ENCODE measurements at regions not wholly inside any gene's neighbourhood (a gene's known extent, or its start where the extent isn't known, plus 50 kb on each side); places are given as distances from the start of the nearest gene placed in this dataset.

DNA sequence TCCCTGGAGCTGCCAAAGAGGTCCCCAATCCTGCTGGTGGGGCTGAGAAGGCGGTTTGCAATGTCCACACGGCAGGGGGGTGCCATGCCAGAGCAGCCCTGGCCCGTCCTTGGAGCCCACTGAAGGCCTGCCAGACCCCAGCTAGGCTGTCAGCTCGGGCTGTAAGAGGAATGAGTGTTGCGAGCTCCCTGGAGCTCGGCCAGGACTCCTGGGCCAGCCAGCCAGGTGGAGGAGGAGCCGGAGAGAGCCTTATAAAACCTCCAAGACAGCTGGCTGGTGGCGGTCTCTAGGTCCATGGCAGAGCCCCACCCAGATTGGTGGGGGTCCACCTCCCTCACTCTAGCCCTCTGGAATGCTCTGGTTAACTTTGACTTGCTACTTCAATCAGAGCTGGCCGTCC, 55.1 kb upstream of the CALN1 start:
- H3K27ac Mint-ChIP-seq (ENCODE audit: unreplicated experiment): no peak overlapping the region
- no peaks in the 10 kb centered on the region for H3K4me1 Mint-ChIP-seq (ENCODE audit: low read depth)
- H3K36me3 Mint-ChIP-seq (ENCODE audit: low read depth): no peaks in the 10 kb centered on the region
- peaks cover 23% of the 10 kb centered on the region for H3K27me3 Mint-ChIP-seq (ENCODE audit: low read depth)
- peaks cover 14% of the 10 kb centered on the region for H3K9me3 Mint-ChIP-seq (ENCODE audit: low read depth)
- no peak for DNase-seq (ENCODE audit: low spot score)
- no peak overlapping the region for H3K4me3 Mint-ChIP-seq (ENCODE audit: unreplicated experiment)
- TF ChIP-seq, protein P1, sequence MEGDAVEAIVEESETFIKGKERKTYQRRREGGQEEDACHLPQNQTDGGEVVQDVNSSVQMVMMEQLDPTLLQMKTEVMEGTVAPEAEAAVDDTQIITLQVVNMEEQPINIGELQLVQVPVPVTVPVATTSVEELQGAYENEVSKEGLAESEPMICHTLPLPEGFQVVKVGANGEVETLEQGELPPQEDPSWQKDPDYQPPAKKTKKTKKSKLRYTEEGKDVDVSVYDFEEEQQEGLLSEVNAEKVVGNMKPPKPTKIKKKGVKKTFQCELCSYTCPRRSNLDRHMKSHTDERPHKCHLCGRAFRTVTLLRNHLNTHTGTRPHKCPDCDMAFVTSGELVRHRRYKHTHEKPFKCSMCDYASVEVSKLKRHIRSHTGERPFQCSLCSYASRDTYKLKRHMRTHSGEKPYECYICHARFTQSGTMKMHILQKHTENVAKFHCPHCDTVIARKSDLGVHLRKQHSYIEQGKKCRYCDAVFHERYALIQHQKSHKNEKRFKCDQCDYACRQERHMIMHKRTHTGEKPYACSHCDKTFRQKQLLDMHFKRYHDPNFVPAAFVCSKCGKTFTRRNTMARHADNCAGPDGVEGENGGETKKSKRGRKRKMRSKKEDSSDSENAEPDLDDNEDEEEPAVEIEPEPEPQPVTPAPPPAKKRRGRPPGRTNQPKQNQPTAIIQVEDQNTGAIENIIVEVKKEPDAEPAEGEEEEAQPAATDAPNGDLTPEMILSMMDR (IDR thresholded peaks at IDR 0.05): no peak

DNA sequence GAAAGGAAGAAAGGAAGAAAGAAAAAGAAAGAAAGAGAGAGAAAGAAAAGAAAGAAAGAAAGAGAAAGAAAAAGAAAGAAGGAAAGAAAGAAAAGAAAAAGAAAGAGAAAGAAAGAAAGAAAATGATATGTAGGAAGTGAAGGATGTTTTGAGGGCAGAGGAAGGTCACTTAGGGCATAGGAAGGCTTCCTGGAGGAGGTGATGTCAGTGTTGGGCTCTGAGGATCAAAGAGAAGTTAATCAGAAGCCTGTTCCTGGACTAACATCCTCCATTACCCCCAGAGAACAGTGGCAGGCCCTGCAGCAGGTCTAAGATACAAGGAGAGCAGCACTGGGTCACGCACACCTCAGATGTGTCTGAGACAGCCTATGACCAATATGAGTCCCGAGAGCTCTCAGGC, 54.7 kb upstream of the CALN1 start:
- DNase-seq (ENCODE audit: low spot score): no peak
- Mint-ChIP-seq H3K36me3 (ENCODE audit: low read depth) (no peaks in the 10 kb centered on the region), H3K4me1 (ENCODE audit: low read depth) (no peaks in the 10 kb centered on the region), H3K27me3 (ENCODE audit: low read depth) (peaks cover 23% of the 10 kb centered on the region), H3K4me3 (ENCODE audit: unreplicated experiment) (no peak overlapping the region), H3K9me3 (ENCODE audit: low read depth) (peaks cover 14% of the 10 kb centered on the region), H3K27ac (ENCODE audit: unreplicated experiment) (no peak overlapping the region)
- TF ChIP-seq, protein P1 (IDR thresholded peaks at IDR 0.05): no peak

DNA sequence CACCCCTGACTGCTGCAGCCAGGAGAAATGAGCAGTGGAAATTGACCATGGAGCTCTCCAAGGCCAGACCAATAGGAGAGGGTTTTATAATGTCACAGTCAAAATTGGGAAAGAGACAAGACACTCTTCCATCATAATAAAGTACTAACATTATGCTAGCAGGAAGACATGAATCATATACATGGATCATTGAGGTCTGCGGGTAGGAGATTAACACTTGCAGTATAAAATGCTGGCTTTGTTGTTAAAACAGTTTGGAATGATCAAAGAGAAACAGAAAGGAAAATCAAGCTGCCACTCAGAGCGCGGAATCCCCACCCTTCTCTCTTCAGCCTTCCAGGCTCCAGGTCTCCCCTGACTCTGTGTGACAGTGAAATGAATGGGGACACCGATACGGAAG, 53.4 kb upstream of the CALN1 start:
- Mint-ChIP-seq H3K27me3 (ENCODE audit: low read depth) (peaks cover 22% of the 10 kb centered on the region), H3K36me3 (ENCODE audit: low read depth) (no peaks in the 10 kb centered on the region), H3K4me1 (ENCODE audit: low read depth) (no peaks in the 10 kb centered on the region), H3K27ac (ENCODE audit: unreplicated experiment) (no peak overlapping the region), H3K4me3 (ENCODE audit: unreplicated experiment) (no peak overlapping the region), H3K9me3 (ENCODE audit: low read depth) (peaks cover 14% of the 10 kb centered on the region)
- DNase-seq (ENCODE audit: low spot score): no peak
- TF ChIP-seq, protein P1 (IDR thresholded peaks at IDR 0.05): no peak

DNA sequence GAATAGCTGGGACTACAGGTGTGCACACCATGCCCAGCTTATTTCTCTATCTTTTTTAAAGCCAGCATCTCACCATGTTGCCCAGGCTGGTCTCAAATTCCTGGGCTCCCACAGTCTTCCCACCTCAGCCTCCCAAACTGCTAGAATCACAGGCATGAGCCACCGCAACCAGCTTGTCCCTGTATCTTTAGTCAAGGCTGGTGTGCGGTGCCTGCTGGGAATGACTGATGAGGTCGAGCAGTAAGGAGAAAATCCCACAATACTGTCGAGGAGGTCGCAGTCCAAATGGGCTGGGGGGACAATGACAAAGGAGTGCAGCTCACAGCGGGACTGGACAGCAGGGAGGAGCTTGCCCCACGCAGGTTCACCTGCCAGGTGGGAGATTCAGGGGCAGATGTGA, 50.2 kb upstream of the CALN1 start:
- no peaks in the 10 kb centered on the region for H3K36me3 Mint-ChIP-seq (ENCODE audit: low read depth)
- no peaks in the 10 kb centered on the region for H3K4me1 Mint-ChIP-seq (ENCODE audit: low read depth)
- TF ChIP-seq, protein P1 (IDR thresholded peaks at IDR 0.05): no peak
- no peaks in the 10 kb centered on the region for H3K9me3 Mint-ChIP-seq (ENCODE audit: low read depth)
- H3K27ac Mint-ChIP-seq (ENCODE audit: unreplicated experiment): no peak overlapping the region
- peaks cover 22% of the 10 kb centered on the region for H3K27me3 Mint-ChIP-seq (ENCODE audit: low read depth)
- no peak for DNase-seq (ENCODE audit: low spot score)
- no peak overlapping the region for H3K4me3 Mint-ChIP-seq (ENCODE audit: unreplicated experiment)
